ENCODE measurements at regions not wholly inside any gene's neighbourhood (a gene's known extent, or its start where the extent isn't known, plus 50 kb on each side); places are given as distances from the start of the nearest gene placed in this dataset.

- H3K27me3 ChIP-seq (ENCODE audit: control insufficient read depth, insufficient read depth, low read length), result no peaks in the 10 kb centered on the region
Observed at GRCh38 chr2:173681881-173682650, 283.1 kb downstream of the SP3 start.

GRCh38 chr2:173684896-173685459, 280.2 kb downstream of the SP3 start:
- no peak for FAIRE-seq
- TF ChIP-seq, protein P1, sequence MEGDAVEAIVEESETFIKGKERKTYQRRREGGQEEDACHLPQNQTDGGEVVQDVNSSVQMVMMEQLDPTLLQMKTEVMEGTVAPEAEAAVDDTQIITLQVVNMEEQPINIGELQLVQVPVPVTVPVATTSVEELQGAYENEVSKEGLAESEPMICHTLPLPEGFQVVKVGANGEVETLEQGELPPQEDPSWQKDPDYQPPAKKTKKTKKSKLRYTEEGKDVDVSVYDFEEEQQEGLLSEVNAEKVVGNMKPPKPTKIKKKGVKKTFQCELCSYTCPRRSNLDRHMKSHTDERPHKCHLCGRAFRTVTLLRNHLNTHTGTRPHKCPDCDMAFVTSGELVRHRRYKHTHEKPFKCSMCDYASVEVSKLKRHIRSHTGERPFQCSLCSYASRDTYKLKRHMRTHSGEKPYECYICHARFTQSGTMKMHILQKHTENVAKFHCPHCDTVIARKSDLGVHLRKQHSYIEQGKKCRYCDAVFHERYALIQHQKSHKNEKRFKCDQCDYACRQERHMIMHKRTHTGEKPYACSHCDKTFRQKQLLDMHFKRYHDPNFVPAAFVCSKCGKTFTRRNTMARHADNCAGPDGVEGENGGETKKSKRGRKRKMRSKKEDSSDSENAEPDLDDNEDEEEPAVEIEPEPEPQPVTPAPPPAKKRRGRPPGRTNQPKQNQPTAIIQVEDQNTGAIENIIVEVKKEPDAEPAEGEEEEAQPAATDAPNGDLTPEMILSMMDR (IDR thresholded peaks at IDR 0.05; ENCODE audit: insufficient read depth, low read length, severe bottlenecking), result no peak

More at GRCh38 chr2:173681881-173682650, 283.1 kb downstream of the SP3 start:
- DNase-seq (ENCODE audit: low read depth) (no peak), FAIRE-seq (no peak)
- no peaks in the 10 kb centered on the region for H3K36me3 ChIP-seq (ENCODE audit: control insufficient read depth, insufficient read depth, low read length)
- H3K4me3 ChIP-seq (ENCODE audit: low read depth, low read length), result no peak overlapping the region
- TF ChIP-seq, protein P1 (IDR thresholded peaks at IDR 0.05; ENCODE audit: insufficient read depth, low read length, severe bottlenecking), result no peak

DNA sequence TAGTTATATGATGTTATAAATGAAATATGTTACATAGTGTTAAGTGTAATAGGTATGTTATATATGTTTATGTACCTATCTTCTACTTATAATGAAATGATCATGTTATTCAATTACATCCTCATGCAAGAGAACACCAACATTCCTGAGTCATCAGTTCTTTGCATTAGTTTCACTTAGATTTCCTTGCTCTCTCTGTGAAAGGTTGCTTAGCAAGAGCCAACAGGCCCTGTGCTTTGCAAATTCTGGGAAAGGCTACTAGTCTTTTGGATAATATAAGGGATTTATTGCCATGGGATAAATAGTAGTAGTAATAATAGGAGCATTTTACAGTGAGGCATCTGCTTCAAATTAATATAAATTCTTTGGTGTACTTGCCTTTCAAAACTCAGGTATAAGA, 274.8 kb downstream of the SP3 start:
- Histone ChIP-seq H3K27me3 (ENCODE audit: control insufficient read depth, insufficient read depth, low read length) (no peaks in the 10 kb centered on the region), H3K36me3 (ENCODE audit: control insufficient read depth, insufficient read depth, low read length) (no peaks in the 10 kb centered on the region), H3K4me3 (ENCODE audit: low read depth, low read length) (no peak overlapping the region)
- TF ChIP-seq, protein P1 (IDR thresholded peaks at IDR 0.05; ENCODE audit: insufficient read depth, low read length, severe bottlenecking), result no peak
- peak; percentile 71 for DNase-seq (ENCODE audit: low read depth)
- FAIRE-seq, result no peak

More at GRCh38 chr2:173684896-173685459, 280.2 kb downstream of the SP3 start:
- Histone ChIP-seq H3K36me3 (ENCODE audit: control insufficient read depth, insufficient read depth, low read length) (no peaks in the 10 kb centered on the region), H3K27me3 (ENCODE audit: control insufficient read depth, insufficient read depth, low read length) (no peaks in the 10 kb centered on the region), H3K4me3 (ENCODE audit: low read depth, low read length) (no peak overlapping the region)
- DNase-seq (ENCODE audit: low read depth), result no peak

- TF ChIP-seq, protein P1 (IDR thresholded peaks at IDR 0.05; ENCODE audit: insufficient read depth, low read length, severe bottlenecking), result no peak
- FAIRE-seq (no peak), DNase-seq (ENCODE audit: low read depth) (no peak)
- Histone ChIP-seq H3K4me3 (ENCODE audit: low read depth, low read length) (no peak overlapping the region), H3K27me3 (ENCODE audit: control insufficient read depth, insufficient read depth, low read length) (no peaks in the 10 kb centered on the region), H3K36me3 (ENCODE audit: control insufficient read depth, insufficient read depth, low read length) (no peaks in the 10 kb centered on the region)
Observed at GRCh38 chr2:173692068-173692467, 273.1 kb downstream of the SP3 start.

DNA sequence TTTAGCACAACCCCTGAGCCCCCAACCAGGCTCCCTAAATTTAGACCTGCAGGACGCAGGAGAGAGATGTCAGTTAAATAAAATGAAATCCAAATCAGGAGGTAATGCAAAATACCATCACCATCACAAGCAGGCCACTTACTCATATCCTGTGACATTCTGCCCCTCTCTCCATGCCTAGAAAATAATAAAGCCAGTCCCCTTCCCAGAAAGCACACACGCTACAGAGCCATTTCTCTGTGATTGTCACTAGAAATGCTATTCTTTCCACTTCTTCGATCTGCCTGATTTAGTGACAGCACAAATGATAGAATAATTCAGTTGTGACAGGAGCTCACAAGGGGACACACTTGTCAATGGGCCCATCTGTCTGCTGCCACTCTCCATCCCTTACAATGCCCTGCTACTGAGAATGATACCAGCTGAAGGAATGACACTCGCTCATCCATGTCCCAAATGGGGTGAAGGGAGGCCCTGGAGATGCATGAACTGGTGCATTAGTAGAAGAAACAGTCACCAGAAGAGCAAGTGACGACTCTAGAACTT, 272.1 kb downstream of the SP3 start:
- TF ChIP-seq, protein P1 (IDR thresholded peaks at IDR 0.05; ENCODE audit: insufficient read depth, low read length, severe bottlenecking), result no peak
- DNase-seq (ENCODE audit: low read depth) (no peak), FAIRE-seq (no peak)
- Histone ChIP-seq H3K4me3 (ENCODE audit: low read depth, low read length) (no peak overlapping the region), H3K36me3 (ENCODE audit: control insufficient read depth, insufficient read depth, low read length) (no peaks in the 10 kb centered on the region), H3K27me3 (ENCODE audit: control insufficient read depth, insufficient read depth, low read length) (no peaks in the 10 kb centered on the region)

All from bronchial epithelial cell (primary cell).